Thymus (tissue), 11 donors: ENCODE measurements at regions not wholly inside any gene's neighbourhood (a gene's known extent, or its start where the extent isn't known, plus 50 kb on each side); places are given as distances from the start of the nearest gene placed in this dataset.

ENCODE experiments used
- DNase-seq, 9 donors: peaks; one replicate each; pipeline ENCODE4 v3.0.0-alpha.2; 2013; ENCODE audit warnings: low spot score in 9 of 9, low read depth in 6 of 9, missing footprints in 1 of 9
- H3K27ac ChIP-seq, 2 donors: one replicate each; pipeline ENCODE4 v1.5.1; 2013; ENCODE audit warnings: control low read depth in 1 of 2, low read depth in 1 of 2, low read length in 1 of 2, mild to moderate bottlenecking in 1 of 2, moderate library complexity in 1 of 2
- H3K27me3 ChIP-seq, 2 donors: one replicate each; pipeline ENCODE4 v1.5.1; 2013; ENCODE audit warnings: low read length in 1 of 2; ENCODE audit not compliant: control insufficient read depth in 2 of 2, insufficient read depth in 1 of 2
- H3K36me3 ChIP-seq, 2 donors: one replicate each; pipeline ENCODE4 v1.5.1; 2013; ENCODE audit warnings: low read length in 1 of 2, mild to moderate bottlenecking in 1 of 2, moderate library complexity in 1 of 2; ENCODE audit not compliant: control insufficient read depth in 2 of 2, insufficient read depth in 2 of 2
- H3K4me1 ChIP-seq, 2 donors: one replicate each; pipeline ENCODE4 v1.5.1; 2013; ENCODE audit warnings: low read length in 2 of 2; ENCODE audit not compliant: control insufficient read depth in 2 of 2, insufficient read depth in 2 of 2
- H3K4me3 ChIP-seq, 2 donors: one replicate each; pipeline ENCODE4 v1.5.1; 2013; ENCODE audit warnings: low read length in 2 of 2, control low read depth in 1 of 2, mild to moderate bottlenecking in 1 of 2
- H3K9me3 ChIP-seq, 2 donors: one replicate each; pipeline ENCODE4 v1.5.1; 2013; ENCODE audit warnings: low read length in 1 of 2, mild to moderate bottlenecking in 1 of 2; ENCODE audit not compliant: control insufficient read depth in 2 of 2, insufficient read depth in 1 of 2
- WGBS: extraction: QIAGEN DNeasy Blood & Tissue Kit; methylation state at CpG from one replicate; pipeline ENCODE4 v1.1.7; 2013; 5-methylcytosine and 5-hydroxymethylcytosine counted together
- donor health status: healthy.

GRCh38 chr13:106391681-106392080 is 143.8 kb downstream of the EFNB2 start:
- 98% methylated on average over 6 of the region's 6 CpGs for WGBS
- DNase-seq, result no peak
- H3K36me3 ChIP-seq, result no peaks in the 10 kb centered on the region
- H3K4me3 ChIP-seq, result no peak overlapping the region
- no peak overlapping the region for H3K27ac ChIP-seq
- H3K9me3 ChIP-seq, result no peaks in the 10 kb centered on the region
- no peaks in the 10 kb centered on the region for H3K27me3 ChIP-seq
- H3K4me1 ChIP-seq, result no peaks in the 10 kb centered on the region

DNA sequence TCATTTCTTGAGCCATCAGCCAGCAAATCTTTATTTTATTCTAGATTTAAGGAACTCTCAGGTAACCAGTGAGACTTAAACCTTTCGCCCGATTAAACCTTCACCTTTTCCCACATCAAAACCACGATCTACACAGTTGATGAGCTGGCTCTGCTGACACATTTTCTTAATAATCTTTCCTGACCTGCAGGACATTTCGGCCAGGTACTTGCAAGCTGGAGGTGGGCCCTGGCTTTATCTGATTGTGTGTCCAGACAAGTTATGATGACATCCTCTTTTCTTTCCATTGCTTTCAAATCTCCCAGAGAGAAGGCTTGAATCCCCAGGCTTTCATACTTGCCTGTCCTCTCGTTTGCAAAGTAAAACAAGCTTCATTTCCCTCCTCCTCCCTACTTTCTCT is 144.2 kb downstream of the EFNB2 start:
- H3K27me3 ChIP-seq, result no peaks in the 10 kb centered on the region
- 93% methylated on average over 5 of the region's 5 CpGs for WGBS
- no peaks in the 10 kb centered on the region for H3K36me3 ChIP-seq
- H3K9me3 ChIP-seq, result no peaks in the 10 kb centered on the region
- no peak overlapping the region for H3K4me3 ChIP-seq
- no peaks in the 10 kb centered on the region for H3K4me1 ChIP-seq
- no peak overlapping the region for H3K27ac ChIP-seq
- no peak for DNase-seq

DNA sequence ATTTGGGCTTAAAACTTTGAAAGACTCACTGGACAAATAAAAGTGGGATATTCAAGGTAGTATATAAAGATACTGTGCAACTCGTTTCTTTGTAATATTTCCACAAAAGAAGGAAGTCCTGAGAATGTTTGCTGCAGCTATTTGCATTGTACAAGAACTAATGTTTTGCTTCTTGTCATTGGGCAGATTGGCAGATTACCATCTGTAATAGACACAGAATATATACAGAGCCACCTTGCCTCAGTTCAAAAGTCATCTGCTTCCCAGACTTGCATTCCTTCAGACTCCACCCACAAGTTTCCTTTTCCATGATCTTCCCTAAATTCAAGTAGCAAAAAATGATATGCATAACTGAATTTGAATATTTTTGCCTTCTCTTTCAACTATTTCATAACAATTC is 145.1 kb downstream of the EFNB2 start:
- Histone ChIP-seq H3K9me3 (no peaks in the 10 kb centered on the region), H3K36me3 (no peaks in the 10 kb centered on the region), H3K27ac (no peak overlapping the region), H3K4me3 (no peak overlapping the region), H3K4me1 (no peaks in the 10 kb centered on the region), H3K27me3 (no peaks in the 10 kb centered on the region)
- WGBS, result 47% methylated on average over 1 of the region's 1 CpG
- DNase-seq, result no peak

GRCh38 chr13:106385654-106386053 is 149.8 kb downstream of the EFNB2 start:
- no peaks in the 10 kb centered on the region for H3K9me3 ChIP-seq
- no peak for DNase-seq
- H3K4me1 ChIP-seq, result no peaks in the 10 kb centered on the region
- no peaks in the 10 kb centered on the region for H3K27me3 ChIP-seq
- H3K36me3 ChIP-seq, result no peaks in the 10 kb centered on the region
- WGBS, result 95% methylated on average over 6 of the region's 6 CpGs
- no peak overlapping the region for H3K27ac ChIP-seq
- H3K4me3 ChIP-seq, result no peak overlapping the region

DNA sequence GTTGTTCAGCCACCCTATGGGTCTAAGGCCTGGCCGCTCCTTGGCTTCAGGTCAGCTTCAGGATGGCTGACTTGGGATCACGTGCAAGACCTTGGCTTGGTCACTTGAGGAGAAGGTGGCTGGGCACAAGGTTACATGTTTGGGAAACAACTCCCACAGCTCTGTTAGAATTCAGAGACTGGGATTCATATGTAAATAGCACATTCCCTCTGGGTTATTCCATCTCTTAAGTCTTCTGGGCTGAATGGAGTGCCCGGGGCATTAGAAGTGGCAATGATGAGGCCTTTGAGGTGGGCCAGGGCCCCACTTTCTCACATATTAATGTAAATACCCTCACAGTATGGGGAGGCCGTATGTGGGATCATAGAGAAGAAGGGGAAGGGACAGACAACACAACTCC is 150.9 kb downstream of the EFNB2 start:
- Histone ChIP-seq H3K4me1 (no peaks in the 10 kb centered on the region), H3K36me3 (no peaks in the 10 kb centered on the region), H3K27ac (no peak overlapping the region), H3K4me3 (no peak overlapping the region), H3K9me3 (no peaks in the 10 kb centered on the region), H3K27me3 (no peaks in the 10 kb centered on the region)
- WGBS, result 95% methylated on average over 4 of the region's 4 CpGs
- DNase-seq, result no peak

- H3K27me3 ChIP-seq, result no peaks in the 10 kb centered on the region
- 99% methylated on average over 1 of the region's 1 CpG for WGBS
- no peak overlapping the region for H3K4me3 ChIP-seq
- H3K4me1 ChIP-seq, result no peaks in the 10 kb centered on the region
- H3K9me3 ChIP-seq, result no peaks in the 10 kb centered on the region
- no peak for DNase-seq
- H3K36me3 ChIP-seq, result no peaks in the 10 kb centered on the region
- H3K27ac ChIP-seq, result no peak overlapping the region
Measured at GRCh38 chr13:106383791-106384190, 151.7 kb downstream of the EFNB2 start.

- 90% methylated on average over 5 of the region's 5 CpGs for WGBS
- H3K36me3 ChIP-seq, result no peaks in the 10 kb centered on the region
- H3K27me3 ChIP-seq, result no peaks in the 10 kb centered on the region
Measured at GRCh38 chr13:106382534-106382933, 152.9 kb downstream of the EFNB2 start.

DNA sequence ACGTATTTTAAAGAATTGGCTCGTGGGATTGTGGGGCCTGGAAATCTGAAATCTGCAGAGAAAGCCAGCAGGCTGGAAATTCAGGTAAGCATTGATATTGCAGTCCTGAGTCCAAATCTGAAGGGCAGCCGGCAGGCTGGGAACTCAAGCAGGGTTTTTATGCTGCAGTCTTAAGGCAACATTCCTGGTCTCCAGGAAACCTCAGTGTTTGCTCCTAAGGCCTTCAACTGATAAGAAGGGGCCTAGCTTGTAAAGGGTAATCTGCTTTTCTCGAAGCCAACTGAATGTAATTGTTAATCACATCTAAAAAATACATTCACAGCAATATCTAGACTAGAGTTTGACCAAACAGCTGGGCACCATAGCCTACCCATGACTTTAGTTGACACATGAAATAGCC is 154.4 kb downstream of the EFNB2 start:
- WGBS, result 86% methylated on average over 4 of the region's 4 CpGs
- no peak overlapping the region for H3K27ac ChIP-seq
- H3K27me3 ChIP-seq, result no peaks in the 10 kb centered on the region
- no peaks in the 10 kb centered on the region for H3K4me1 ChIP-seq
- DNase-seq, result no peak
- no peaks in the 10 kb centered on the region for H3K36me3 ChIP-seq
- no peak overlapping the region for H3K4me3 ChIP-seq
- H3K9me3 ChIP-seq, result no peaks in the 10 kb centered on the region

More at GRCh38 chr13:106382534-106382933, 152.9 kb downstream of the EFNB2 start:
- Histone ChIP-seq H3K9me3 (no peaks in the 10 kb centered on the region), H3K4me1 (no peaks in the 10 kb centered on the region), H3K4me3 (no peak overlapping the region), H3K27ac (no peak overlapping the region)
- no peak for DNase-seq

GRCh38 chr13:106377931-106378662 is 157.4 kb downstream of the EFNB2 start:
- no peaks in the 10 kb centered on the region for H3K9me3 ChIP-seq
- peaks cover 0 to 2% of the 10 kb centered on the region in 2 donors for H3K27me3 ChIP-seq
- no peak overlapping the region for H3K4me3 ChIP-seq
- no peak overlapping the region for H3K27ac ChIP-seq
- peaks cover 0 to 11% of the 10 kb centered on the region in 2 donors for H3K4me1 ChIP-seq
- DNase-seq, result no peak
- 95% methylated on average over 7 of the region's 7 CpGs for WGBS
- H3K36me3 ChIP-seq, result no peaks in the 10 kb centered on the region
